Breast epithelium (tissue), 4 donors: ENCODE measurements at regions not wholly inside any gene's neighbourhood (a gene's known extent, or its start where the extent isn't known, plus 50 kb on each side); places are given as distances from the start of the nearest gene placed in this dataset.
"Not testable (repeated sequence)": the region's sequence is repeated elsewhere in the genome, so short reads cannot be mapped to it uniquely, and the experiment has no call there.

ENCODE experiments used
- DNase-seq, 2 donors: peaks; one replicate each; pipeline ENCODE4 v3.0.0-alpha.2; 2019; ENCODE audit warnings: low spot score in 2 of 2
- H3K27ac ChIP-seq, 2 donors: fragments of 200-600 bp; sonication (generic) in 1 of 2; one replicate each; pipeline ENCODE4 v1.5.1; 2016 to 2019; ENCODE audit warnings: mild to moderate bottlenecking in 1 of 2
- H3K27me3 ChIP-seq, 2 donors: fragments of 200-600 bp; sonication (generic) in 1 of 2; one replicate each; pipeline versions ENCODE4 v1.5.1 to v1.6.0; 2017 to 2019; ENCODE audit warnings: control low read depth in 1 of 2, mild to moderate bottlenecking in 1 of 2
- H3K36me3 ChIP-seq: fragments of 200-600 bp; one replicate; pipeline ENCODE4 v1.5.1; 2019
- H3K4me1 ChIP-seq, 2 donors: fragments of 200-600 bp; sonication (generic); one replicate each; pipeline ENCODE4 v1.5.1; 2016 to 2019; ENCODE audit warnings: control low read depth in 1 of 2
- H3K4me3 ChIP-seq, 3 donors: fragments of 200-600 bp; sonication (generic); 1 replicate in 2 of 3; 2 replicates in 1 of 3; pipeline ENCODE4 v1.5.1; 2016 to 2019; ENCODE audit warnings: mild to moderate bottlenecking in 3 of 3, moderate library complexity in 2 of 3
- H3K9me3 ChIP-seq, 2 donors: fragments of 200-600 bp; sonication (generic) in 1 of 2; one replicate each; pipeline ENCODE4 v1.5.1; 2016 to 2019; ENCODE audit warnings: control low read depth in 1 of 2
- POLR2A ChIP-seq: fragments of 450-650 bp; IDR thresholded peaks from one replicate; pipeline ENCODE4 v1.6.1; 2016; ENCODE audit warnings: antibody characterized with exemption, mild to moderate bottlenecking, moderate library complexity
- POLR2AphosphoS5 ChIP-seq, 3 donors: sonication (generic); formaldehyde crosslinking; IDR thresholded peaks; one replicate each; pipeline ENCODE4 v1.6.1; 2017; ENCODE audit warnings: antibody characterized with exemption in 3 of 3
- intact Hi-C: fragments of 100-400 bp; cut with DNase I; formaldehyde crosslinking; loops from one replicate; pipeline ENCODE4 v1.15.1; 2023; ENCODE audit warnings: low total_unique reads
- TF ChIP-seq, protein P1 (sequence below), 3 donors: fragments of 450-650 bp; IDR thresholded peaks; one replicate each; pipeline ENCODE4 v1.5.1; 2016 to 2017; ENCODE audit warnings: antibody characterized with exemption in 3 of 3, mild to moderate bottlenecking in 3 of 3, moderate library complexity in 3 of 3

GRCh38 chr6:169858293-169858934 is 107.0 kb downstream of the ERMARD start:
- intact Hi-C loops, result no loop called here
- Histone ChIP-seq H3K27me3 (no peaks in the 10 kb centered on the region), H3K27ac (no peak overlapping the region), H3K9me3 (peaks cover 15 to 20% of the 10 kb centered on the region in 2 donors), H3K4me3 (no peak overlapping the region), H3K36me3 (no peaks in the 10 kb centered on the region), H3K4me1 (no peaks in the 10 kb centered on the region)
- DNase-seq, result peak; percentile 7 to 20
- TF ChIP-seq, protein P1, sequence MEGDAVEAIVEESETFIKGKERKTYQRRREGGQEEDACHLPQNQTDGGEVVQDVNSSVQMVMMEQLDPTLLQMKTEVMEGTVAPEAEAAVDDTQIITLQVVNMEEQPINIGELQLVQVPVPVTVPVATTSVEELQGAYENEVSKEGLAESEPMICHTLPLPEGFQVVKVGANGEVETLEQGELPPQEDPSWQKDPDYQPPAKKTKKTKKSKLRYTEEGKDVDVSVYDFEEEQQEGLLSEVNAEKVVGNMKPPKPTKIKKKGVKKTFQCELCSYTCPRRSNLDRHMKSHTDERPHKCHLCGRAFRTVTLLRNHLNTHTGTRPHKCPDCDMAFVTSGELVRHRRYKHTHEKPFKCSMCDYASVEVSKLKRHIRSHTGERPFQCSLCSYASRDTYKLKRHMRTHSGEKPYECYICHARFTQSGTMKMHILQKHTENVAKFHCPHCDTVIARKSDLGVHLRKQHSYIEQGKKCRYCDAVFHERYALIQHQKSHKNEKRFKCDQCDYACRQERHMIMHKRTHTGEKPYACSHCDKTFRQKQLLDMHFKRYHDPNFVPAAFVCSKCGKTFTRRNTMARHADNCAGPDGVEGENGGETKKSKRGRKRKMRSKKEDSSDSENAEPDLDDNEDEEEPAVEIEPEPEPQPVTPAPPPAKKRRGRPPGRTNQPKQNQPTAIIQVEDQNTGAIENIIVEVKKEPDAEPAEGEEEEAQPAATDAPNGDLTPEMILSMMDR (IDR thresholded peaks at IDR 0.05), result no peak
- TF ChIP-seq POLR2A, result no peak
- no peak for TF ChIP-seq POLR2AphosphoS5 (IDR thresholded peaks at IDR 0.05)

DNA sequence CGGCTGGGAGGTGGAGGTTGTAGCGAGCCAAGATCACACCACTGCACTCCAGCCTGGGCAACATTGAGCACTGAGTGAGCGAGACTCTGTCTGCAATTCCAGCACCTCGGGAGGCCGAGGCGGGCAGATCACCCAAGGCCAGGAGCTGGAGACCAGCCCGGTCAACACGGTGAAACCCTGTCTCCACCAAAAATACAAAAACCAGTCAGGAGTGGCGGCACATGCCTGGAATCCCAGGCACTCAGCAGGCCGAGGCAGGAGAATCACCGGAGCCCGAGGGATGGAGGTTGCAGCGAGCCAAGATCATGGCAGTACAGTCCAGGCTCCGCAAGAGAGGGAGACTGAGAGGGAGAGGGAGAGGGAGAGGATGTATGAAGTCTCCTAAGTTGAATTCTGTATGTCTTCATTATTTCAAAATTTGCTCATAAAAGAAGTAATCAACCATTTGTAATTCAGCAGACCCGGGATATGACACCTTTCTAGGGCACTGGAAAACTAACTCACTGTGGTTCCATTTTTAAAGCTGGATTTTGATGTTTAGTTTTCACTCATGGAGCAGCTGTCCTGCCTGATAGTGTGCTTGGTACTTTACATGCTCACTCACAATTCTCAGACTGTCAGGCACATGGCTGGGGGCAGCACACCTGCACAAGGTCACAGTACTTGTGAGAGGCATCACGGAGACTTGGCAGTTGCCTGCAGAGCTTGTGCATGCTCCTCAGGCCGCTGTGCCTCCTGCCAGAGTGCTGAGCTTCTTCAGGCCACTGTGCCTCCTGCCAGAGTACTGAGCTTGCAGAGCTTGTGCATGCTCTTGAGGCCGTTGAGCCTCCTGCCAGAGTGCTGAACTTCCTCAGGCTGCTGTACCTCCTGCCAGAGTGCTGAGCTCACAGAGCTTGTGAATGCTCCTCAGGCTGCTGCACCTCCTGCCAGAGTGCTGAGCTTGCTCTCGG is 106.2 kb downstream of the ERMARD start:
- TF ChIP-seq, protein P1 (IDR thresholded peaks at IDR 0.05), result no peak
- no peak for TF ChIP-seq POLR2AphosphoS5 (IDR thresholded peaks at IDR 0.05)
- no peak for TF ChIP-seq POLR2A
- no peak overlapping the region for H3K4me3 ChIP-seq
- H3K27me3 ChIP-seq, result no peaks in the 10 kb centered on the region
- H3K36me3 ChIP-seq, result no peaks in the 10 kb centered on the region
- DNase-seq, result peak in 1 of 2 donors; percentile 4
- intact Hi-C loops, result no loop called here
- peaks cover 15 to 20% of the 10 kb centered on the region in 2 donors for H3K9me3 ChIP-seq
- no peak overlapping the region for H3K27ac ChIP-seq
- H3K4me1 ChIP-seq, result no peaks in the 10 kb centered on the region

DNA sequence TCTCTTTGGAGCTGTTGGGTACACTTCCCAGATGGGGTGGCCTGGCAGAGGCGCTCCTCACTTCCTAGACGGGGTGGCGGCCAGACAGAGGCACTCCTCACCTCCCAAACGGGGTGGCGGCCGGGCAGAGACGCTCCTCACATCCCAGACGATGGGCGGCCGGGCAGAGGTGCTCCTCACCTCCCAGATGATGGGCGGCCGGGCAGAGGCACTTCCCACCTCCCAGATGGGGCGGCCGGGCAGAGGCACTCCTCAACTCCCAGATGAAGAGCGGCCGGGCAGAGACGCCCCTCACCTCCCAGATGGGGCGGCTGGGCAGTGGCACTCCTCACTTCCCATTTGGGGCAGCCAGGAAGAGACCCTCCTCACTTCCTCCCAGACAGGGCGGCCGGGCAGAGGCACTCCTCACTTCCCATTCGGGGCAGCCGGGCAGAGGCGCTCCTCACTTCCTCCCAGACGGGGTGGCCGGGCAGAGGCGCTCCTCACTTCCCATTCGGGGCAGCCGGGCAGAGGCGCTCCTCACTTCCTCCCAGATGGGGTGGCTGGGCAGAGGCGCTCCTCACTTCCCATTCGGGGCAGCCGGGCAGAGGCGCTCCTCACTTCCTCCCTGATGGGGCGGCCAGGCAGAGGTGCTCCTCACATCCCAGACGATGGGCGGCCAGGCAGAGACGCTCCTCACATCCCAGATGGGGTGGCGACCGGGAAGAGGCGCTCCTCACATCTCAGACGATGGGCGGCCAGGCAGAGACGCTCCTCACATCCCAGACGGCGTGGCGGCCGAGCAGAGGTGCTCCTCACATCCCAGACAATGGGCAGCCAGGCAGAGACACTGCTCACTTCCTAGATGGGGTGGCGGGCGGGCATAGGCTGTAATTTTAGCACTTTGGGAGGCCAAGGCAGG is 105.3 kb downstream of the ERMARD start:
- H3K27me3 ChIP-seq, H3K4me1 ChIP-seq, H3K27ac ChIP-seq, H3K36me3 ChIP-seq, intact Hi-C loops, H3K4me3 ChIP-seq: not testable (repeated sequence)
- H3K9me3 ChIP-seq, result peaks cover 15 to 20% of the 10 kb centered on the region in 2 donors
- DNase-seq, result peak; percentile 5 to 33

GRCh38 chr6:169854813-169855212 is 103.4 kb downstream of the ERMARD start:
- peaks cover 15 to 20% of the 10 kb centered on the region in 2 donors for H3K9me3 ChIP-seq
- no peak overlapping the region for H3K27ac ChIP-seq
- no peaks in the 10 kb centered on the region for H3K4me1 ChIP-seq
- H3K36me3 ChIP-seq, result no peaks in the 10 kb centered on the region
- H3K27me3 ChIP-seq, result no peaks in the 10 kb centered on the region
- DNase-seq, result peak in 1 of 2 donors; percentile 10
- intact Hi-C loops, result no loop called here
- H3K4me3 ChIP-seq, result no peak overlapping the region
- TF ChIP-seq POLR2AphosphoS5 (IDR thresholded peaks at IDR 0.05), result no peak

GRCh38 chr6:169854083-169854725 is 102.8 kb downstream of the ERMARD start:
- H3K9me3 ChIP-seq, result peaks cover 15 to 20% of the 10 kb centered on the region in 2 donors
- no peaks in the 10 kb centered on the region for H3K27me3 ChIP-seq
- H3K4me3 ChIP-seq, result no peak overlapping the region
- DNase-seq, result no peak
- TF ChIP-seq POLR2A (no peak), POLR2AphosphoS5 (IDR thresholded peaks at IDR 0.05) (no peak)
- TF ChIP-seq, protein P1 (IDR thresholded peaks at IDR 0.05), result no peak
- intact Hi-C loops, result no loop called here
- no peak overlapping the region for H3K27ac ChIP-seq
- no peaks in the 10 kb centered on the region for H3K4me1 ChIP-seq
- no peaks in the 10 kb centered on the region for H3K36me3 ChIP-seq
